ENCODE measurements at regions not wholly inside any gene's neighbourhood (a gene's known extent, or its start where the extent isn't known, plus 50 kb on each side); places are given as distances from the start of the nearest gene placed in this dataset.
A peak's percentile ranks its signal among the peaks of the same experiment; 100 is the strongest.

GRCh38 chr11:103628121-103628520 lies 408.3 kb upstream of the DDI1 start:
- no peak for DNase-seq

- DNase-seq = no peak
Observed at GRCh38 chr11:103631841-103632240, 404.6 kb upstream of the DDI1 start.

GRCh38 chr11:103633068-103633788 lies 403.2 kb upstream of the DDI1 start:
- DNase-seq = no peak

GRCh38 chr11:103633819-103634590 lies 402.4 kb upstream of the DDI1 start:
- no peak for DNase-seq

- no peak for DNase-seq
Observed at GRCh38 chr11:103636232-103636631, 400.2 kb upstream of the DDI1 start.

- no peak for DNase-seq
Observed at GRCh38 chr11:103637295-103637694, 399.1 kb upstream of the DDI1 start.

- DNase-seq = no peak
Observed at GRCh38 chr11:103637831-103638230, 398.6 kb upstream of the DDI1 start.

GRCh38 chr11:103644676-103645075 lies 391.8 kb upstream of the DDI1 start:
- DNase-seq = no peak

GRCh38 chr11:103648054-103648453 lies 388.4 kb upstream of the DDI1 start:
- no peak for DNase-seq

- DNase-seq = no peak
Observed at GRCh38 chr11:103648670-103649400, 387.6 kb upstream of the DDI1 start.

GRCh38 chr11:103649401-103649895 lies 387.0 kb upstream of the DDI1 start:
- DNase-seq = no peak

- DNase-seq = no peak
Observed at GRCh38 chr11:103650330-103650729, 386.1 kb upstream of the DDI1 start.

GRCh38 chr11:103651341-103651998 lies 385.0 kb upstream of the DDI1 start:
- DNase-seq = no peak

GRCh38 chr11:103652013-103652412 lies 384.4 kb upstream of the DDI1 start:
- no peak for DNase-seq

- no peak for DNase-seq
Observed at GRCh38 chr11:103656382-103656781, 380.1 kb upstream of the DDI1 start.

GRCh38 chr11:103659206-103659618 lies 377.2 kb upstream of the DDI1 start:
- no peak for DNase-seq

- DNase-seq = no peak
Observed at GRCh38 chr11:103659743-103660142, 376.7 kb upstream of the DDI1 start.

GRCh38 chr11:103661185-103661584 lies 375.3 kb upstream of the DDI1 start:
- no peak for DNase-seq

GRCh38 chr11:103661991-103662390 lies 374.4 kb upstream of the DDI1 start:
- no peak for DNase-seq

GRCh38 chr11:103662880-103663279 lies 373.6 kb upstream of the DDI1 start:
- DNase-seq = peak; percentile 9

- DNase-seq = no peak
Observed at GRCh38 chr11:103668859-103669258, 367.6 kb upstream of the DDI1 start.

- DNase-seq = no peak
Observed at GRCh38 chr11:103671143-103671651, 365.2 kb upstream of the DDI1 start.

GRCh38 chr11:103673773-103674172 lies 362.7 kb upstream of the DDI1 start:
- no peak for DNase-seq

All from NCI-H510A (cell line).